ENCODE measurements at regions not wholly inside any gene's neighbourhood (a gene's known extent, or its start where the extent isn't known, plus 50 kb on each side); places are given as distances from the start of the nearest gene placed in this dataset.

GRCh38 chr11:105443623-105444022 lies 166.2 kb upstream of the GRIA4 start:
- Mint-ChIP-seq H3K27me3 (ENCODE audit: unreplicated experiment) (peaks cover 1% of the 10 kb centered on the region), H3K4me1 (ENCODE audit: low read depth, unreplicated experiment) (no peaks in the 10 kb centered on the region), H3K4me3 (ENCODE audit: unreplicated experiment) (no peak overlapping the region), H3K27ac (ENCODE audit: unreplicated experiment) (no peak overlapping the region), H3K9me3 (ENCODE audit: unreplicated experiment) (peaks cover 2% of the 10 kb centered on the region), H3K36me3 (ENCODE audit: unreplicated experiment) (no peaks in the 10 kb centered on the region)
- TF ChIP-seq, protein P1, sequence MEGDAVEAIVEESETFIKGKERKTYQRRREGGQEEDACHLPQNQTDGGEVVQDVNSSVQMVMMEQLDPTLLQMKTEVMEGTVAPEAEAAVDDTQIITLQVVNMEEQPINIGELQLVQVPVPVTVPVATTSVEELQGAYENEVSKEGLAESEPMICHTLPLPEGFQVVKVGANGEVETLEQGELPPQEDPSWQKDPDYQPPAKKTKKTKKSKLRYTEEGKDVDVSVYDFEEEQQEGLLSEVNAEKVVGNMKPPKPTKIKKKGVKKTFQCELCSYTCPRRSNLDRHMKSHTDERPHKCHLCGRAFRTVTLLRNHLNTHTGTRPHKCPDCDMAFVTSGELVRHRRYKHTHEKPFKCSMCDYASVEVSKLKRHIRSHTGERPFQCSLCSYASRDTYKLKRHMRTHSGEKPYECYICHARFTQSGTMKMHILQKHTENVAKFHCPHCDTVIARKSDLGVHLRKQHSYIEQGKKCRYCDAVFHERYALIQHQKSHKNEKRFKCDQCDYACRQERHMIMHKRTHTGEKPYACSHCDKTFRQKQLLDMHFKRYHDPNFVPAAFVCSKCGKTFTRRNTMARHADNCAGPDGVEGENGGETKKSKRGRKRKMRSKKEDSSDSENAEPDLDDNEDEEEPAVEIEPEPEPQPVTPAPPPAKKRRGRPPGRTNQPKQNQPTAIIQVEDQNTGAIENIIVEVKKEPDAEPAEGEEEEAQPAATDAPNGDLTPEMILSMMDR (IDR thresholded peaks at IDR 0.05; ENCODE audit: partially characterized antibody, unreplicated experiment): no peak
- no peak for DNase-seq

GRCh38 chr11:105432241-105432995 lies 177.5 kb upstream of the GRIA4 start:
- DNase-seq: no peak
- TF ChIP-seq, protein P1 (IDR thresholded peaks at IDR 0.05; ENCODE audit: partially characterized antibody, unreplicated experiment): no peak
- Mint-ChIP-seq H3K4me3 (ENCODE audit: unreplicated experiment) (no peak overlapping the region), H3K27ac (ENCODE audit: unreplicated experiment) (no peak overlapping the region), H3K9me3 (ENCODE audit: unreplicated experiment) (no peaks in the 10 kb centered on the region), H3K27me3 (ENCODE audit: unreplicated experiment) (no peaks in the 10 kb centered on the region), H3K4me1 (ENCODE audit: low read depth, unreplicated experiment) (no peaks in the 10 kb centered on the region), H3K36me3 (ENCODE audit: unreplicated experiment) (no peaks in the 10 kb centered on the region)

DNA sequence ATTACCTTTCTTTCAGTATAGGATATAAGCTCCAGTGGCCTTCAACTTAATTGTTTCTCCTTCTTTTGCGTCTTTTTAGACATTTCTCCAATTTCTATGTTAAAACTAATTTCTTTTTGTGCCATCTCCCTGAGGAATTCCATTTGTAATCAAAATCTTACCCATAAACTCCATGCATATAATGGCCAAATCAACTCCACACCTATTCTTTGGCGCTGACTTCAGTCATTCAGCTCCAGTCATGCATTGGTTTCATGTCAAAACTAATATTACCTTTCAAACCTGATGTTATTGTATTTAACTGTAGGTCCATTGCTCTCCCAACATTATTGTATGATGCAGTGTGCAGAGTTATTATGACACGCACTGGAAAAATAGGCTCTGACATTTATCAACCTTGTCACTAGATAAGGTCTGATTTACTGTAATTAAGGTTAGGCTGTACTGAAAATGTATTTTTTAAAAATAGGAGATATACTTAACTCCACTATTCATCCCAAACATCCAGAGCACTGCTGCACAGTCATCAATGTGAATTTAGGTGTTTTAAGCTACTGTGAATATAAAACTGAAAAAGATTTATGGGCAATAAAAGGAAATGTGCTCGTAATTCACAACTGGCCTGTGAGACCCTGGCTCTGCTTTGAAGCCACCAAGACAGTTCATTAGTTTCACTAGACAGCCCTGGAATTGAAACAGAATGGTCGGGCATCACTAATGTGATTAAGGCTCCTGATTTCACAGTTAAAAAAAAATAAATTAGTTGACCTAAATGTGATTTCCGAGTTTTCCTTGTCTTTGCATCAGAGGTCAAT lies 180.6 kb upstream of the GRIA4 start:
- H3K36me3 Mint-ChIP-seq (ENCODE audit: unreplicated experiment): no peaks in the 10 kb centered on the region

DNA sequence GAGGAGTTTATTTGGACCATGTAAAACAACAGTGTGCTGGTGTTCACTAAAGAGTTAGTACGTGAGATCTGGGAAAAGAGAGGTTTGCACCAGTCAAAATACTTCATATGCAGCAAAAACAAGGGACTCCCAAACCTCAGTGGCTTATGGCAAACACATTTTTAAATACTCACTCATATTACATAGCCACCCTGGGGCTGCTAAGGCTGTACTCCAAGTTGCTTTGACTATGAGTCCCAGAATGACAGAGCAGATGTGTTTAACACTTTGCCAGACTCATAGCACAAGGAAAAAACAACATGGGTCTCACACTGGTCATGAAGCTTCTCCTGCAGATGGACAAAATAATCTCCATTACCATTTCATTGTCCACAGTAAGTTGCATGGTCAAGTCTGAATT lies 202.8 kb upstream of the GRIA4 start:
- TF ChIP-seq, protein P1 (IDR thresholded peaks at IDR 0.05; ENCODE audit: partially characterized antibody, unreplicated experiment): no peak
- DNase-seq: no peak
- Mint-ChIP-seq H3K36me3 (ENCODE audit: unreplicated experiment) (no peaks in the 10 kb centered on the region), H3K27ac (ENCODE audit: unreplicated experiment) (no peak overlapping the region), H3K4me3 (ENCODE audit: unreplicated experiment) (no peak overlapping the region), H3K4me1 (ENCODE audit: low read depth, unreplicated experiment) (no peaks in the 10 kb centered on the region), H3K9me3 (ENCODE audit: unreplicated experiment) (no peaks in the 10 kb centered on the region), H3K27me3 (ENCODE audit: unreplicated experiment) (no peaks in the 10 kb centered on the region)

More for the DNA sequence above, 180.6 kb upstream of the GRIA4 start:
- Mint-ChIP-seq H3K27me3 (ENCODE audit: unreplicated experiment) (no peaks in the 10 kb centered on the region), H3K9me3 (ENCODE audit: unreplicated experiment) (no peaks in the 10 kb centered on the region), H3K4me1 (ENCODE audit: low read depth, unreplicated experiment) (no peaks in the 10 kb centered on the region), H3K4me3 (ENCODE audit: unreplicated experiment) (no peak overlapping the region), H3K27ac (ENCODE audit: unreplicated experiment) (no peak overlapping the region)
- TF ChIP-seq, protein P1 (IDR thresholded peaks at IDR 0.05; ENCODE audit: partially characterized antibody, unreplicated experiment): no peak
- DNase-seq: no peak

All from glutamatergic neuron (in vitro differentiated cells).